GM23248 (cell line): ENCODE measurements at regions not wholly inside any gene's neighbourhood (a gene's known extent, or its start where the extent isn't known, plus 50 kb on each side); places are given as distances from the start of the nearest gene placed in this dataset.

Experiments
- DNase-seq: peaks from one replicate; pipeline ENCODE4 v3.0.0-alpha.2; 2015
- H2AFZ ChIP-seq: fragments of 200-600 bp; sonication (generic); 2 replicates; pipeline ENCODE4 v1.6.1; 2016; ENCODE audit warnings: antibody characterized with exemption
- H3F3A ChIP-seq: fragments of 200-600 bp; sonication (generic); 2 replicates; pipeline ENCODE4 v1.6.1; 2016; ENCODE audit warnings: mild to moderate bottlenecking, antibody characterized with exemption, mixed run types; ENCODE audit not compliant: insufficient read depth
- H3K27ac ChIP-seq: fragments of 200-600 bp; sonication (generic); 2 replicates; pipeline ENCODE4 v1.5.1; 2016; ENCODE audit warnings: mild to moderate bottlenecking
- H3K27me3 ChIP-seq: fragments of 200-600 bp; sonication (generic); replicated peaks from 2 replicates; pipeline ENCODE4 v1.6.1; 2016; ENCODE audit warnings: mild to moderate bottlenecking; ENCODE audit not compliant: insufficient read depth
- H3K36me3 ChIP-seq: fragments of 200-600 bp; sonication (generic); 2 replicates; pipeline ENCODE4 v1.6.1; 2016; ENCODE audit warnings: low read depth, mild to moderate bottlenecking
- H3K4me1 ChIP-seq: fragments of 200-600 bp; sonication (generic); 2 replicates; pipeline ENCODE4 v1.6.1; 2016; ENCODE audit warnings: mild to moderate bottlenecking; ENCODE audit not compliant: insufficient read depth
- H3K4me2 ChIP-seq: fragments of 200-600 bp; sonication (generic); one replicate; pipeline ENCODE4 v1.6.1; 2016; ENCODE audit warnings: mild to moderate bottlenecking; ENCODE audit not compliant: unreplicated experiment
- H3K4me3 ChIP-seq: fragments of 200-600 bp; sonication (generic); 2 replicates; pipeline ENCODE4 v1.5.1; 2016; ENCODE audit warnings: mild to moderate bottlenecking
- H3K79me2 ChIP-seq: fragments of 200-600 bp; sonication (generic); 2 replicates; pipeline ENCODE4 v1.6.1; 2016; ENCODE audit warnings: mild to moderate bottlenecking; ENCODE audit not compliant: insufficient read depth
- H3K9ac ChIP-seq: fragments of 200-600 bp; sonication (generic); 2 replicates; pipeline ENCODE4 v1.6.1; 2016; ENCODE audit warnings: mild to moderate bottlenecking
- H3K9me2 ChIP-seq: fragments of 200-600 bp; sonication (generic); 2 replicates; pipeline ENCODE4 v1.6.1; 2016; ENCODE audit warnings: mixed run types, mild to moderate bottlenecking, moderate library complexity; ENCODE audit not compliant: insufficient read depth
- H3K9me3 ChIP-seq: fragments of 200-600 bp; sonication (generic); one replicate; pipeline ENCODE4 v1.6.1; 2017; ENCODE audit warnings: low read depth
- H4K20me1 ChIP-seq: fragments of 200-600 bp; sonication (generic); 2 replicates; pipeline ENCODE4 v1.6.0; 2016; ENCODE audit not compliant: insufficient read depth
- EZH2 ChIP-seq: fragments of 200-600 bp; sonication (generic); IDR thresholded peaks from 2 replicates; pipeline ENCODE4 v1.6.1; 2018; ENCODE audit warnings: antibody characterized with exemption, mild to moderate bottlenecking; ENCODE audit not compliant: insufficient read depth, poor library complexity, severe bottlenecking
- EZH2phosphoT487 ChIP-seq: fragments of 200-600 bp; sonication (generic); IDR thresholded peaks from 2 replicates; pipeline ENCODE4 v1.6.1; 2018; ENCODE audit warnings: antibody characterized with exemption, moderate library complexity, mild to moderate bottlenecking, low read depth; ENCODE audit not compliant: insufficient read depth
- WGBS, 2 experiments: methylation state at CpG; one replicate each; pipeline ENCODE4 v1.1.6; 2015 to 2017; ENCODE audit warnings: low lambda C conversion rate in 2 of 2, low coverage in 1 of 2; ENCODE audit errors: missing lambda C conversion rate in 2 of 2; 5-methylcytosine and 5-hydroxymethylcytosine counted together
- in situ Hi-C: fragments of 300-500 bp; cut with MboI; formaldehyde crosslinking; loops from 2 replicates; pipeline ENCODE4 v1.15.0; 2020

DNA sequence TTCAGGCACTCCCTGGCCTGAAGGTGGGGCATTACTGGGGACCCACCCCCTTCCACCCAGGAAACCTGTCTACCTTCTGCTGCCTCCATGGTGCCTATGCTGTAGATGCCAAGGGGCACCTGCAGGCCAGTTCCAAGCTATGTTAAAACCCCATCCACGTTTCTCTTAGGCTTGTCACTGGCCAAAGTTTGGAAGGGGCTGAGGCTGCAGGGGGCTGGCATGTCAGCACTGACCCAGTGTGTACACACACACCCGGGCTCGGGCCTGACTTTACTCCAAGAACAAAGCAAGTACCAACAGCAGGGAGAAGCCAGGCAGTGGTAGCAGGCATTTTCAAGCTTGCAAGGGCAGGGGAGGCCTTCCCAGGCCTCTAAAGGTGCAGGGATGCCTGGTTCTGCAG, 53.8 kb upstream of the PCDH15 start:
- Histone ChIP-seq H3K9ac (no peak overlapping the region), H3K4me3 (no peak overlapping the region), H3F3A (no peaks in the 10 kb centered on the region), H3K27me3 (no peaks in the 10 kb centered on the region), H3K27ac (no peak overlapping the region), H2AFZ (no peak overlapping the region), H4K20me1 (no peaks in the 10 kb centered on the region), H3K36me3 (no peaks in the 10 kb centered on the region), H3K4me2 (no peak overlapping the region), H3K79me2 (no peaks in the 10 kb centered on the region), H3K4me1 (no peaks in the 10 kb centered on the region), H3K9me2 (no peaks in the 10 kb centered on the region), H3K9me3 (no peaks in the 10 kb centered on the region)
- in situ Hi-C loops = no loop called here
- no peak for DNase-seq
- 14 to 38% methylated on average over 3 of the region's 3 CpGs for WGBS, 2 experiments
- TF ChIP-seq EZH2 = no peak
- no peak for TF ChIP-seq EZH2phosphoT487

DNA sequence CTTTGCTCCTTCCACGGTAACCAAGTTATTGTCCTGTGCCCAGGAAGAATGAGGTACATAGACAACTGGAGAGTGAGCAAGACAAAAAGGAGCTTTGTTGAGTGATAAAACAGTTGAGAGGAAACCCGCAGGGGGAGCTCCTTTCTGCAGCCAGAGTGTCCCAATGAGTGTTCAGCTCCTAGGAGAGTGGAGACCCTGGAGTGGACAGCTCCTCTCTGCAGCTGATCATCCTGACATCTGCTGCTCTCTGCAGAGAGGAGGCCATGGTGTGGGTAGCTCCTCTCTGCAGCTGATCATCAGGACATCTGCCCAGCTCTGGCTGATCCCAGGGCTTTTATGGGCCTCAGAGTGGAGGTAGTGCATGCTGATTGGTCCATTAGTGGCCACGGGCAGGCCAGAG, 53.4 kb upstream of the PCDH15 start:
- Histone ChIP-seq H3K4me3 (no peak overlapping the region), H3K9me3 (no peaks in the 10 kb centered on the region), H3K79me2 (no peaks in the 10 kb centered on the region), H3K9ac (no peak overlapping the region), H3K27me3 (no peaks in the 10 kb centered on the region), H3K4me1 (no peaks in the 10 kb centered on the region), H4K20me1 (no peaks in the 10 kb centered on the region), H3K27ac (no peak overlapping the region), H3F3A (no peaks in the 10 kb centered on the region), H3K36me3 (no peaks in the 10 kb centered on the region), H3K9me2 (no peaks in the 10 kb centered on the region), H3K4me2 (no peak overlapping the region), H2AFZ (no peak overlapping the region)
- 39 to 52% methylated on average over 3 of the region's 3 CpGs for WGBS, 2 experiments
- no peak for TF ChIP-seq EZH2
- TF ChIP-seq EZH2phosphoT487 = no peak
- DNase-seq = no peak
- in situ Hi-C loops = no loop called here

DNA sequence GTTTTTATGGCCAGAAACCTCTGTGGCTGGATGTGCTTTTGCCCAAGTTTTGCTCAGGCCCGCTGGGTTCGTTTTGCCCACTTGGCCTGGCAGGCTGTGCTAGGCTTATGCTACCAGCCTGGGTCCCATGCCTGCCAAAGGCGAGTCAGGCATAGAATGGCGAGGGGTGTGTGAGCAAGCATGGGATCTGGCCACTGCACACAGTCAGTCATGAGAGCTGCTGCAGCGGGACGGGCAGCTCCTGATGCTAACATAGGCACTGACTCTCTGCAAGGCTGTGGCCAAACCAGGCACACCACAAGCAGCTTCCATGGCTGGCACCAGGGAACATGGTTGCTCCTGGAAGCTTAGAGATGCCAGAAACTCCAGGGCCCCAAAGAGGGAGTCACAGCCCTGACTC, 52.9 kb upstream of the PCDH15 start:
- in situ Hi-C loops = no loop called here
- H3F3A ChIP-seq = no peaks in the 10 kb centered on the region
- no peaks in the 10 kb centered on the region for H3K9me2 ChIP-seq
- no peak overlapping the region for H3K4me3 ChIP-seq
- no peak for DNase-seq
- H3K4me1 ChIP-seq = no peaks in the 10 kb centered on the region
- no peaks in the 10 kb centered on the region for H3K9me3 ChIP-seq
- 14 to 37% methylated on average over 6 of the region's 6 CpGs for WGBS, 2 experiments
- H2AFZ ChIP-seq = no peak overlapping the region
- no peaks in the 10 kb centered on the region for H4K20me1 ChIP-seq
- H3K9ac ChIP-seq = no peak overlapping the region
- no peak overlapping the region for H3K27ac ChIP-seq
- H3K36me3 ChIP-seq = no peaks in the 10 kb centered on the region
- TF ChIP-seq EZH2 = no peak
- TF ChIP-seq EZH2phosphoT487 = no peak
- no peak overlapping the region for H3K4me2 ChIP-seq
- H3K79me2 ChIP-seq = no peaks in the 10 kb centered on the region
- no peaks in the 10 kb centered on the region for H3K27me3 ChIP-seq
